A549 (cell line): ENCODE measurements at regions not wholly inside any gene's neighbourhood (a gene's known extent, or its start where the extent isn't known, plus 50 kb on each side); places are given as distances from the start of the nearest gene placed in this dataset.

Experiments
- ATAC-seq, 2 experiments: fragments of 200-7000 bp in 1 of 2; fragments of >200 bp in 1 of 2; cut with Nextera tagmentation in 1 of 2; cut with Tn5 transposase in 1 of 2; 3 replicates each; pipeline versions ENCODE4 v1.8.0 to v1.9.1; 2018 to 2020; ENCODE audit warnings: mild to moderate bottlenecking in 1 of 2, moderate library complexity in 1 of 2
- CTCF ChIA-PET: fragments of 300-600 bp; sonication (Branson Sonifier 250); formaldehyde crosslinking; extraction: SDS; loops from one replicate; lab custom pipeline; 2021; ENCODE audit warnings: antibody characterized with exemption, inconsistent platforms; lab: Yijun Ruan, JAX
- POLR2A ChIA-PET: fragments of 350-600 bp; formaldehyde crosslinking; extraction: SDS; loops from one replicate; lab custom pipeline; 2021; ENCODE audit warnings: antibody characterized with exemption, inconsistent platforms; lab: Yijun Ruan, JAX
- DNase-seq, 2 experiments: peaks; one replicate each; pipeline versions ENCODE4 v3.0.0 to v3.0.0-alpha.2; 2011 to 2016; ENCODE audit warnings: low read depth in 1 of 2, low spot score in 1 of 2
- FAIRE-seq: peaks from 2 replicates; lab custom pipeline; 2011; peaks lifted over from hg19 to GRCh38; lab: Jason Lieb, UNC
- H3K27ac ChIP-seq, 2 experiments: fragments of >200 bp; sonication (Bioruptor Twin); formaldehyde crosslinking; 3 replicates each; pipeline ENCODE4 v1.5.1; 2016 to 2017
- H3K4me1 ChIP-seq: fragments of >200 bp; sonication (Bioruptor Twin); formaldehyde crosslinking; 3 replicates; pipeline ENCODE4 v1.6.1; 2016
- H3K4me2 ChIP-seq: fragments of >200 bp; sonication (Bioruptor Twin); formaldehyde crosslinking; 3 replicates; pipeline ENCODE4 v1.6.1; 2016
- H3K4me3 ChIP-seq: fragments of >200 bp; sonication (Bioruptor Twin); formaldehyde crosslinking; 3 replicates; pipeline ENCODE4 v1.5.1; 2016
- H3K9me3 ChIP-seq: fragments of >200 bp; sonication (Bioruptor Twin); formaldehyde crosslinking; 3 replicates; pipeline ENCODE4 v1.6.1; 2016
- BCL3 ChIP-seq: fragments of >200 bp; sonication (Bioruptor Twin); formaldehyde crosslinking; IDR thresholded peaks from 3 replicates; pipeline ENCODE4 v1.6.1; 2016
- CBX8 ChIP-seq: fragments of 200-600 bp; sonication (generic); IDR thresholded peaks from 2 replicates; pipeline ENCODE4 v1.6.1; 2016
- CHD4 ChIP-seq: fragments of 200-600 bp; sonication (generic); IDR thresholded peaks from 2 replicates; pipeline ENCODE4 v1.6.1; 2016; ENCODE audit warnings: antibody characterized with exemption, mild to moderate bottlenecking, borderline replicate concordance
- EP300 ChIP-seq, 2 experiments: fragments of >200 bp; sonication (Bioruptor Twin); formaldehyde crosslinking; IDR thresholded peaks; 2 replicates in 1 of 2; 3 replicates in 1 of 2; pipeline ENCODE4 v1.6.1; 2016 to 2017
- FOXS1 ChIP-seq: fragments of 250-450 bp; sonication (Bioruptor Pico); IDR thresholded peaks from 2 replicates; pipeline ENCODE4 v1.5.0; 2020; ENCODE audit warnings: mild to moderate bottlenecking, moderate library complexity
- GATA3 ChIP-seq: IDR thresholded peaks from 2 replicates; pipeline ENCODE4 v1.6.1; 2012; ENCODE audit warnings: borderline replicate concordance
- HDAC2 ChIP-seq: fragments of 200-600 bp; sonication (generic); IDR thresholded peaks from 2 replicates; pipeline ENCODE4 v1.6.1; 2016
- HES2 ChIP-seq: fragments of >200 bp; sonication (Bioruptor Twin); formaldehyde crosslinking; IDR thresholded peaks from 2 replicates; pipeline ENCODE4 v1.6.1; 2016
- HOXA7 ChIP-seq: fragments of 250-450 bp; sonication (Bioruptor Pico); IDR thresholded peaks from 2 replicates; pipeline ENCODE4 v1.5.0; 2020; ENCODE audit warnings: mild to moderate bottlenecking, moderate library complexity
- HOXB13 ChIP-seq: fragments of 250-450 bp; sonication (Bioruptor Pico); IDR thresholded peaks from 2 replicates; pipeline ENCODE4 v1.5.0; 2020; ENCODE audit warnings: low read depth, mild to moderate bottlenecking, moderate library complexity
- HOXB5 ChIP-seq: fragments of 250-450 bp; sonication (Bioruptor Pico); IDR thresholded peaks from 2 replicates; pipeline ENCODE4 v1.5.0; 2020; ENCODE audit warnings: mild to moderate bottlenecking, moderate library complexity
- MAFK ChIP-seq: fragments of 450-650 bp; IDR thresholded peaks from 2 replicates; pipeline ENCODE4 v1.6.1; 2014; ENCODE audit not compliant: partially characterized antibody
- NPAS2 ChIP-seq: fragments of 250-450 bp; sonication (Bioruptor Pico); IDR thresholded peaks from 2 replicates; pipeline ENCODE4 v1.8.0; 2022; ENCODE audit warnings: mild to moderate bottlenecking, moderate library complexity, borderline replicate concordance
- PHF8 ChIP-seq: fragments of 200-600 bp; sonication (generic); IDR thresholded peaks from 2 replicates; pipeline ENCODE4 v1.6.1; 2016; ENCODE audit warnings: low read depth, mild to moderate bottlenecking, antibody characterized with exemption, moderate library complexity, borderline replicate concordance
- POLR2A ChIP-seq: IDR thresholded peaks from 2 replicates; pipeline ENCODE4 v1.6.1; 2012; ENCODE audit warnings: mild to moderate bottlenecking, low read length
- POLR2AphosphoS2 ChIP-seq: conservative IDR thresholded peaks from 2 replicates; pipeline ENCODE4 v1.6.1; 2012; ENCODE audit warnings: low read length, improper control_type of control experiment, inconsistent platforms
- RAD21 ChIP-seq, 2 experiments: fragments of >200 bp in 1 of 2; sonication (Bioruptor Twin) in 1 of 2; formaldehyde crosslinking in 1 of 2; IDR thresholded peaks in 1 of 2; conservative IDR thresholded peaks in 1 of 2; 2 replicates in 1 of 2; 3 replicates in 1 of 2; pipeline ENCODE4 v1.6.1; 2012 to 2018; ENCODE audit warnings: inconsistent platforms in 1 of 2
- REST ChIP-seq: fragments of 200-600 bp; sonication (generic); IDR thresholded peaks from 2 replicates; pipeline ENCODE4 v1.6.1; 2016; ENCODE audit warnings: antibody characterized with exemption, mild to moderate bottlenecking, moderate library complexity
- ZC3H11A ChIP-seq: fragments of 450-650 bp; IDR thresholded peaks from 2 replicates; pipeline ENCODE4 v1.6.1; 2014; ENCODE audit warnings: antibody characterized with exemption, mild to moderate bottlenecking
- WGBS: methylation state at CpG from one replicate; pipeline ENCODE4 v1.1.6; 2017; ENCODE audit errors: missing lambda C conversion rate; 5-methylcytosine and 5-hydroxymethylcytosine counted together

GRCh38 chr1:118321840-118322239, 136.8 kb upstream of the SPAG17 start:
- Histone ChIP-seq H3K4me2 (no peak overlapping the region), H3K27ac (no peak overlapping the region), H3K9me3 (no peaks in the 10 kb centered on the region)
- CTCF ChIA-PET = no interaction called here
- no peak for ATAC-seq
- TF ChIP-seq RAD21 (conservative IDR thresholded peaks at IDR 0.05 in 1 of 2, IDR thresholded peaks at IDR 0.05 in 1 of 2) = no peak
- TF ChIP-seq, all 56 proteins: peak for 0
- POLR2A ChIA-PET = no interaction called here
- FAIRE-seq = no peak
- H3K4me1 ChIP-seq = no peaks in the 10 kb centered on the region
- DNase-seq = no peak
- H3K4me3 ChIP-seq = no peak overlapping the region
- WGBS = 0% methylated on average over 6 of the region's 6 CpGs

- Histone ChIP-seq H3K4me3 (no peak overlapping the region), H3K9me3 (no peaks in the 10 kb centered on the region), H3K4me1 (no peaks in the 10 kb centered on the region), H3K27ac (no peak overlapping the region), H3K4me2 (no peak overlapping the region)
- ChIA-PET POLR2A (no interaction called here), CTCF (no interaction called here)
- TF ChIP-seq EP300 (IDR thresholded peaks at IDR 0.05) (no peak), MAFK (no peak), POLR2AphosphoS2 (no peak), NPAS2 (CRISPR knock-in tag) (no peak), FOXS1 (CRISPR knock-in tag) (no peak), GATA3 (no peak), CHD4 (no peak), HOXB13 (no peak), ZC3H11A (no peak), HES2 (no peak), HDAC2 (no peak), BCL3 (no peak), HOXB5 (CRISPR knock-in tag) (no peak)
- FAIRE-seq (no peak), ATAC-seq (no peak), DNase-seq (no peak)
- WGBS = 17% methylated on average over 6 of the region's 6 CpGs
Measured at GRCh38 chr1:118317842-118318614, 133.0 kb upstream of the SPAG17 start.

GRCh38 chr1:118306851-118307250, 121.8 kb upstream of the SPAG17 start:
- ATAC-seq (no peak), DNase-seq (no peak), FAIRE-seq (no peak)
- Histone ChIP-seq H3K4me2 (no peak overlapping the region), H3K4me3 (no peak overlapping the region), H3K4me1 (no peaks in the 10 kb centered on the region), H3K27ac (no peak overlapping the region), H3K9me3 (no peaks in the 10 kb centered on the region)
- CTCF ChIA-PET = no interaction called here
- TF ChIP-seq CBX8 (no peak), REST (no peak), RAD21 (conservative IDR thresholded peaks at IDR 0.05 in 1 of 2, IDR thresholded peaks at IDR 0.05 in 1 of 2) (no peak), EP300 (IDR thresholded peaks at IDR 0.05) (no peak), FOXS1 (CRISPR knock-in tag) (no peak), HOXA7 (CRISPR knock-in tag) (no peak), HOXB13 (no peak), POLR2A (no peak), PHF8 (no peak)
- under 1% methylated on average over 4 of the region's 4 CpGs for WGBS
- POLR2A ChIA-PET = no interaction called here
